H1 (cell line): ENCODE measurements at regions not wholly inside any gene's neighbourhood (a gene's known extent, or its start where the extent isn't known, plus 50 kb on each side); places are given as distances from the start of the nearest gene placed in this dataset.

Source experiments
- EP300 ChIP-seq, 2 experiments: IDR thresholded peaks; 1 replicate in 1 of 2; 2 replicates in 1 of 2; pipeline ENCODE4 v1.6.1; 2011 to 2012; ENCODE audit warnings: low read depth in 2 of 2, low read length in 2 of 2, mild to moderate bottlenecking in 2 of 2, borderline replicate concordance in 1 of 2, inconsistent platforms in 1 of 2, moderate library complexity in 1 of 2
- TBP ChIP-seq: IDR thresholded peaks from 2 replicates; pipeline ENCODE4 v1.6.1; 2011; ENCODE audit warnings: low read depth, low read length, improper control_type of control experiment
- TF ChIP-seq, protein P1 (sequence below): fragments of 300-600 bp; sonication (generic); IDR thresholded peaks from 2 replicates; pipeline ENCODE4 v1.7.1; 2012; ENCODE audit warnings: low read length, moderate library complexity, mild to moderate bottlenecking, inconsistent platforms; ENCODE audit not compliant: insufficient replicate concordance

GRCh38 chr7:152541892-152542291 lies 106.1 kb upstream of the KMT2C start (continued):
- TF ChIP-seq TBP = no peak
- TF ChIP-seq, protein P1, sequence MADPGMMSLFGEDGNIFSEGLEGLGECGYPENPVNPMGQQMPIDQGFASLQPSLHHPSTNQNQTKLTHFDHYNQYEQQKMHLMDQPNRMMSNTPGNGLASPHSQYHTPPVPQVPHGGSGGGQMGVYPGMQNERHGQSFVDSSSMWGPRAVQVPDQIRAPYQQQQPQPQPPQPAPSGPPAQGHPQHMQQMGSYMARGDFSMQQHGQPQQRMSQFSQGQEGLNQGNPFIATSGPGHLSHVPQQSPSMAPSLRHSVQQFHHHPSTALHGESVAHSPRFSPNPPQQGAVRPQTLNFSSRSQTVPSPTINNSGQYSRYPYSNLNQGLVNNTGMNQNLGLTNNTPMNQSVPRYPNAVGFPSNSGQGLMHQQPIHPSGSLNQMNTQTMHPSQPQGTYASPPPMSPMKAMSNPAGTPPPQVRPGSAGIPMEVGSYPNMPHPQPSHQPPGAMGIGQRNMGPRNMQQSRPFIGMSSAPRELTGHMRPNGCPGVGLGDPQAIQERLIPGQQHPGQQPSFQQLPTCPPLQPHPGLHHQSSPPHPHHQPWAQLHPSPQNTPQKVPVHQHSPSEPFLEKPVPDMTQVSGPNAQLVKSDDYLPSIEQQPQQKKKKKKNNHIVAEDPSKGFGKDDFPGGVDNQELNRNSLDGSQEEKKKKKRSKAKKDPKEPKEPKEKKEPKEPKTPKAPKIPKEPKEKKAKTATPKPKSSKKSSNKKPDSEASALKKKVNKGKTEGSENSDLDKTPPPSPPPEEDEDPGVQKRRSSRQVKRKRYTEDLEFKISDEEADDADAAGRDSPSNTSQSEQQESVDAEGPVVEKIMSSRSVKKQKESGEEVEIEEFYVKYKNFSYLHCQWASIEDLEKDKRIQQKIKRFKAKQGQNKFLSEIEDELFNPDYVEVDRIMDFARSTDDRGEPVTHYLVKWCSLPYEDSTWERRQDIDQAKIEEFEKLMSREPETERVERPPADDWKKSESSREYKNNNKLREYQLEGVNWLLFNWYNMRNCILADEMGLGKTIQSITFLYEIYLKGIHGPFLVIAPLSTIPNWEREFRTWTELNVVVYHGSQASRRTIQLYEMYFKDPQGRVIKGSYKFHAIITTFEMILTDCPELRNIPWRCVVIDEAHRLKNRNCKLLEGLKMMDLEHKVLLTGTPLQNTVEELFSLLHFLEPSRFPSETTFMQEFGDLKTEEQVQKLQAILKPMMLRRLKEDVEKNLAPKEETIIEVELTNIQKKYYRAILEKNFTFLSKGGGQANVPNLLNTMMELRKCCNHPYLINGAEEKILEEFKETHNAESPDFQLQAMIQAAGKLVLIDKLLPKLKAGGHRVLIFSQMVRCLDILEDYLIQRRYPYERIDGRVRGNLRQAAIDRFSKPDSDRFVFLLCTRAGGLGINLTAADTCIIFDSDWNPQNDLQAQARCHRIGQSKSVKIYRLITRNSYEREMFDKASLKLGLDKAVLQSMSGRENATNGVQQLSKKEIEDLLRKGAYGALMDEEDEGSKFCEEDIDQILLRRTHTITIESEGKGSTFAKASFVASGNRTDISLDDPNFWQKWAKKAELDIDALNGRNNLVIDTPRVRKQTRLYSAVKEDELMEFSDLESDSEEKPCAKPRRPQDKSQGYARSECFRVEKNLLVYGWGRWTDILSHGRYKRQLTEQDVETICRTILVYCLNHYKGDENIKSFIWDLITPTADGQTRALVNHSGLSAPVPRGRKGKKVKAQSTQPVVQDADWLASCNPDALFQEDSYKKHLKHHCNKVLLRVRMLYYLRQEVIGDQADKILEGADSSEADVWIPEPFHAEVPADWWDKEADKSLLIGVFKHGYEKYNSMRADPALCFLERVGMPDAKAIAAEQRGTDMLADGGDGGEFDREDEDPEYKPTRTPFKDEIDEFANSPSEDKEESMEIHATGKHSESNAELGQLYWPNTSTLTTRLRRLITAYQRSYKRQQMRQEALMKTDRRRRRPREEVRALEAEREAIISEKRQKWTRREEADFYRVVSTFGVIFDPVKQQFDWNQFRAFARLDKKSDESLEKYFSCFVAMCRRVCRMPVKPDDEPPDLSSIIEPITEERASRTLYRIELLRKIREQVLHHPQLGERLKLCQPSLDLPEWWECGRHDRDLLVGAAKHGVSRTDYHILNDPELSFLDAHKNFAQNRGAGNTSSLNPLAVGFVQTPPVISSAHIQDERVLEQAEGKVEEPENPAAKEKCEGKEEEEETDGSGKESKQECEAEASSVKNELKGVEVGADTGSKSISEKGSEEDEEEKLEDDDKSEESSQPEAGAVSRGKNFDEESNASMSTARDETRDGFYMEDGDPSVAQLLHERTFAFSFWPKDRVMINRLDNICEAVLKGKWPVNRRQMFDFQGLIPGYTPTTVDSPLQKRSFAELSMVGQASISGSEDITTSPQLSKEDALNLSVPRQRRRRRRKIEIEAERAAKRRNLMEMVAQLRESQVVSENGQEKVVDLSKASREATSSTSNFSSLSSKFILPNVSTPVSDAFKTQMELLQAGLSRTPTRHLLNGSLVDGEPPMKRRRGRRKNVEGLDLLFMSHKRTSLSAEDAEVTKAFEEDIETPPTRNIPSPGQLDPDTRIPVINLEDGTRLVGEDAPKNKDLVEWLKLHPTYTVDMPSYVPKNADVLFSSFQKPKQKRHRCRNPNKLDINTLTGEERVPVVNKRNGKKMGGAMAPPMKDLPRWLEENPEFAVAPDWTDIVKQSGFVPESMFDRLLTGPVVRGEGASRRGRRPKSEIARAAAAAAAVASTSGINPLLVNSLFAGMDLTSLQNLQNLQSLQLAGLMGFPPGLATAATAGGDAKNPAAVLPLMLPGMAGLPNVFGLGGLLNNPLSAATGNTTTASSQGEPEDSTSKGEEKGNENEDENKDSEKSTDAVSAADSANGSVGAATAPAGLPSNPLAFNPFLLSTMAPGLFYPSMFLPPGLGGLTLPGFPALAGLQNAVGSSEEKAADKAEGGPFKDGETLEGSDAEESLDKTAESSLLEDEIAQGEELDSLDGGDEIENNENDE = no peak
- no peak for TF ChIP-seq EP300 (IDR thresholded peaks at IDR 0.05; ENCODE audit: borderline replicate concordance in 1 of 2, low read depth in 2 of 2, low read length in 2 of 2)
- TF ChIP-seq, all 59 proteins: peak for 0
